WTC11 (cell line): ENCODE measurements at regions not wholly inside any gene's neighbourhood (a gene's known extent, or its start where the extent isn't known, plus 50 kb on each side); places are given as distances from the start of the nearest gene placed in this dataset.

ENCODE experiments used
- ATAC-seq: fragments of 200-7000 bp; cut with Tn5 transposase; 2 replicates; pipeline ENCODE4 v1.10.0; 2021; ENCODE audit warnings: mild to moderate bottlenecking, moderate library complexity
- CTCF ChIA-PET: fragments of 300-600 bp; sonication (Branson Sonifier 250); formaldehyde crosslinking; loops from one replicate; lab custom pipeline; 2021; ENCODE audit warnings: antibody characterized with exemption; lab: Charles Lee
- POLR2A ChIA-PET: fragments of 350-600 bp; sonication (Branson Sonifier 250); formaldehyde crosslinking; loops from one replicate; lab custom pipeline; 2021; ENCODE audit warnings: antibody characterized with exemption; lab: Charles Lee
- DNase-seq: peaks from one replicate; pipeline ENCODE4 v3.0.0; 2021; ENCODE audit warnings: low spot score
- H3K27ac Mint-ChIP-seq: 2 replicates; pipeline ENCODE4 v1.8.0; 2021; ENCODE audit warnings: mixed read lengths
- H3K27me3 Mint-ChIP-seq: 2 replicates; pipeline ENCODE4 v1.8.0; 2021; ENCODE audit warnings: low read depth, mild to moderate bottlenecking, moderate library complexity, mixed read lengths
- H3K36me3 Mint-ChIP-seq: 2 replicates; pipeline ENCODE4 v1.8.0; 2021; ENCODE audit warnings: mixed read lengths
- H3K4me1 Mint-ChIP-seq: 2 replicates; pipeline ENCODE4 v1.8.0; 2022; ENCODE audit warnings: mixed read lengths
- H3K4me3 Mint-ChIP-seq: 2 replicates; pipeline ENCODE4 v1.8.0; 2021; ENCODE audit warnings: mild to moderate bottlenecking, moderate library complexity, mixed read lengths
- H3K9me3 Mint-ChIP-seq: 2 replicates; pipeline ENCODE4 v1.8.0; 2021; ENCODE audit warnings: mixed read lengths
- ETV6 ChIP-seq: sonication (generic); formaldehyde crosslinking; IDR thresholded peaks from 2 replicates; pipeline ENCODE4 v1.8.1; 2022; ENCODE audit warnings: mild to moderate bottlenecking, missing genetic modification reagents
- GABPB1 ChIP-seq: sonication (generic); formaldehyde crosslinking; IDR thresholded peaks from 2 replicates; pipeline ENCODE4 v1.8.1; 2023; ENCODE audit warnings: mild to moderate bottlenecking, missing genetic modification reagents
- NR2C2 ChIP-seq: sonication (generic); formaldehyde crosslinking; IDR thresholded peaks from 2 replicates; pipeline ENCODE4 v1.8.0; 2022; ENCODE audit warnings: mild to moderate bottlenecking, missing genetic modification reagents
- SP1 ChIP-seq: sonication (generic); formaldehyde crosslinking; conservative IDR thresholded peaks from 2 replicates; pipeline ENCODE4 v1.8.1; 2022; ENCODE audit warnings: missing genetic modification reagents
- ZNF121 ChIP-seq: sonication (generic); formaldehyde crosslinking; IDR thresholded peaks from 2 replicates; pipeline ENCODE4 v1.8.0; 2023; ENCODE audit warnings: missing genetic modification reagents
- ZNF138 ChIP-seq: sonication (generic); formaldehyde crosslinking; conservative IDR thresholded peaks from 2 replicates; pipeline ENCODE4 v1.8.1; 2022; ENCODE audit warnings: mild to moderate bottlenecking, moderate library complexity, missing genetic modification reagents
- ZNF317 ChIP-seq: sonication (generic); formaldehyde crosslinking; IDR thresholded peaks from 2 replicates; pipeline ENCODE4 v1.8.1; 2023; ENCODE audit warnings: low read depth, mild to moderate bottlenecking, moderate library complexity, missing genetic modification reagents, borderline replicate concordance
- ZNF396 ChIP-seq: fragments of 250-450 bp; sonication (Bioruptor Pico); IDR thresholded peaks from 2 replicates; pipeline ENCODE4 v1.8.0; 2021; ENCODE audit warnings: mild to moderate bottlenecking, moderate library complexity, borderline replicate concordance
- ZNF671 ChIP-seq: fragments of 250-450 bp; sonication (Bioruptor Pico); IDR thresholded peaks from 2 replicates; pipeline ENCODE4 v1.8.0; 2021; ENCODE audit warnings: mild to moderate bottlenecking
- TF ChIP-seq, protein P1 (sequence below): sonication (generic); formaldehyde crosslinking; IDR thresholded peaks from 2 replicates; pipeline ENCODE4 v1.8.0; 2023; ENCODE audit warnings: missing genetic modification reagents, mild to moderate bottlenecking, borderline replicate concordance
- TF ChIP-seq, protein P2 (sequence below): sonication (generic); formaldehyde crosslinking; IDR thresholded peaks from 2 replicates; pipeline ENCODE4 v1.8.1; 2022; ENCODE audit warnings: missing genetic modification reagents, borderline replicate concordance
- TF ChIP-seq, protein P3 (sequence below): fragments of 200-600 bp; IDR thresholded peaks from 2 replicates; pipeline ENCODE4 v1.8.0; 2022; ENCODE audit warnings: antibody characterized with exemption
- TF ChIP-seq, protein P4 (sequence below): sonication (generic); formaldehyde crosslinking; IDR thresholded peaks from 2 replicates; pipeline ENCODE4 v1.8.1; 2022; ENCODE audit warnings: low read depth, missing genetic modification reagents, borderline replicate concordance
- TF ChIP-seq, protein P5 (sequence below): sonication (generic); formaldehyde crosslinking; IDR thresholded peaks from 2 replicates; pipeline ENCODE4 v1.8.1; 2023; ENCODE audit warnings: mild to moderate bottlenecking, missing genetic modification reagents, borderline replicate concordance
- TF ChIP-seq, protein P6 (sequence below): sonication (generic); formaldehyde crosslinking; IDR thresholded peaks from 2 replicates; pipeline ENCODE4 v1.8.0; 2023; ENCODE audit warnings: mild to moderate bottlenecking, missing genetic modification reagents
- TF ChIP-seq, protein P7 (sequence below): sonication (generic); formaldehyde crosslinking; IDR thresholded peaks from 2 replicates; pipeline ENCODE4 v1.8.1; 2022; ENCODE audit warnings: mild to moderate bottlenecking, missing genetic modification reagents, moderate library complexity, borderline replicate concordance
- TF ChIP-seq, protein P8 (sequence below): fragments of 250-450 bp; sonication (Bioruptor Pico); IDR thresholded peaks from 2 replicates; pipeline ENCODE4 v2.1.2; 2022; ENCODE audit warnings: mild to moderate bottlenecking, moderate library complexity

DNA sequence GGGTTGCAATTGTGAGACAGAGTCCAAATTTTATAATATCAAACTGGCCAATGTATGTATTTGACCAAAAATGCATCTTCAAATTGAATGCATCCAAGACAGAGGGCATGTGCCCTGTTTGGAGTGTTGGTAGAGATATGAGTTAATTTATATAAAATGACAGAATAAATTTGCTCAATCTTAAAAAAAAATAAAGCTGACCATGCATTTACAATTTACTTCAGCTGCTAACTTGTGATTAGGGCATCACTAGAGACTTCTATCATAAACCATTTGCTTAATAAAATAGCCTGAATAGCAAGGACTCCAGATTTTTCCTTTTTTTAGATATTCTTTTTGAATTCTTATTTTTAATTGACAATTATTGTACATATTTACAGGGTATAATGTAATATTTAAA, 1345.8 kb downstream of the CDH11 start (continued):
- TF ChIP-seq, protein P1, sequence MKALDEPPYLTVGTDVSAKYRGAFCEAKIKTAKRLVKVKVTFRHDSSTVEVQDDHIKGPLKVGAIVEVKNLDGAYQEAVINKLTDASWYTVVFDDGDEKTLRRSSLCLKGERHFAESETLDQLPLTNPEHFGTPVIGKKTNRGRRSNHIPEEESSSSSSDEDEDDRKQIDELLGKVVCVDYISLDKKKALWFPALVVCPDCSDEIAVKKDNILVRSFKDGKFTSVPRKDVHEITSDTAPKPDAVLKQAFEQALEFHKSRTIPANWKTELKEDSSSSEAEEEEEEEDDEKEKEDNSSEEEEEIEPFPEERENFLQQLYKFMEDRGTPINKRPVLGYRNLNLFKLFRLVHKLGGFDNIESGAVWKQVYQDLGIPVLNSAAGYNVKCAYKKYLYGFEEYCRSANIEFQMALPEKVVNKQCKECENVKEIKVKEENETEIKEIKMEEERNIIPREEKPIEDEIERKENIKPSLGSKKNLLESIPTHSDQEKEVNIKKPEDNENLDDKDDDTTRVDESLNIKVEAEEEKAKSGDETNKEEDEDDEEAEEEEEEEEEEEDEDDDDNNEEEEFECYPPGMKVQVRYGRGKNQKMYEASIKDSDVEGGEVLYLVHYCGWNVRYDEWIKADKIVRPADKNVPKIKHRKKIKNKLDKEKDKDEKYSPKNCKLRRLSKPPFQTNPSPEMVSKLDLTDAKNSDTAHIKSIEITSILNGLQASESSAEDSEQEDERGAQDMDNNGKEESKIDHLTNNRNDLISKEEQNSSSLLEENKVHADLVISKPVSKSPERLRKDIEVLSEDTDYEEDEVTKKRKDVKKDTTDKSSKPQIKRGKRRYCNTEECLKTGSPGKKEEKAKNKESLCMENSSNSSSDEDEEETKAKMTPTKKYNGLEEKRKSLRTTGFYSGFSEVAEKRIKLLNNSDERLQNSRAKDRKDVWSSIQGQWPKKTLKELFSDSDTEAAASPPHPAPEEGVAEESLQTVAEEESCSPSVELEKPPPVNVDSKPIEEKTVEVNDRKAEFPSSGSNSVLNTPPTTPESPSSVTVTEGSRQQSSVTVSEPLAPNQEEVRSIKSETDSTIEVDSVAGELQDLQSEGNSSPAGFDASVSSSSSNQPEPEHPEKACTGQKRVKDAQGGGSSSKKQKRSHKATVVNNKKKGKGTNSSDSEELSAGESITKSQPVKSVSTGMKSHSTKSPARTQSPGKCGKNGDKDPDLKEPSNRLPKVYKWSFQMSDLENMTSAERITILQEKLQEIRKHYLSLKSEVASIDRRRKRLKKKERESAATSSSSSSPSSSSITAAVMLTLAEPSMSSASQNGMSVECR (CRISPR knock-in tag), result no peak
- no peak for TF ChIP-seq NR2C2 (CRISPR knock-in tag)
- TF ChIP-seq, protein P2, sequence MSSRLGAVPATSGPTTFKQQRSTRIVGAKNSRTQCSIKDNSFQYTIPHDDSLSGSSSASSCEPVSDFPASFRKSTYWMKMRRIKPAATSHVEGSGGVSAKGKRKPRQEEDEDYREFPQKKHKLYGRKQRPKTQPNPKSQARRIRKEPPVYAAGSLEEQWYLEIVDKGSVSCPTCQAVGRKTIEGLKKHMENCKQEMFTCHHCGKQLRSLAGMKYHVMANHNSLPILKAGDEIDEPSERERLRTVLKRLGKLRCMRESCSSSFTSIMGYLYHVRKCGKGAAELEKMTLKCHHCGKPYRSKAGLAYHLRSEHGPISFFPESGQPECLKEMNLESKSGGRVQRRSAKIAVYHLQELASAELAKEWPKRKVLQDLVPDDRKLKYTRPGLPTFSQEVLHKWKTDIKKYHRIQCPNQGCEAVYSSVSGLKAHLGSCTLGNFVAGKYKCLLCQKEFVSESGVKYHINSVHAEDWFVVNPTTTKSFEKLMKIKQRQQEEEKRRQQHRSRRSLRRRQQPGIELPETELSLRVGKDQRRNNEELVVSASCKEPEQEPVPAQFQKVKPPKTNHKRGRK (CRISPR knock-in tag), result no peak
- TF ChIP-seq, protein P3, sequence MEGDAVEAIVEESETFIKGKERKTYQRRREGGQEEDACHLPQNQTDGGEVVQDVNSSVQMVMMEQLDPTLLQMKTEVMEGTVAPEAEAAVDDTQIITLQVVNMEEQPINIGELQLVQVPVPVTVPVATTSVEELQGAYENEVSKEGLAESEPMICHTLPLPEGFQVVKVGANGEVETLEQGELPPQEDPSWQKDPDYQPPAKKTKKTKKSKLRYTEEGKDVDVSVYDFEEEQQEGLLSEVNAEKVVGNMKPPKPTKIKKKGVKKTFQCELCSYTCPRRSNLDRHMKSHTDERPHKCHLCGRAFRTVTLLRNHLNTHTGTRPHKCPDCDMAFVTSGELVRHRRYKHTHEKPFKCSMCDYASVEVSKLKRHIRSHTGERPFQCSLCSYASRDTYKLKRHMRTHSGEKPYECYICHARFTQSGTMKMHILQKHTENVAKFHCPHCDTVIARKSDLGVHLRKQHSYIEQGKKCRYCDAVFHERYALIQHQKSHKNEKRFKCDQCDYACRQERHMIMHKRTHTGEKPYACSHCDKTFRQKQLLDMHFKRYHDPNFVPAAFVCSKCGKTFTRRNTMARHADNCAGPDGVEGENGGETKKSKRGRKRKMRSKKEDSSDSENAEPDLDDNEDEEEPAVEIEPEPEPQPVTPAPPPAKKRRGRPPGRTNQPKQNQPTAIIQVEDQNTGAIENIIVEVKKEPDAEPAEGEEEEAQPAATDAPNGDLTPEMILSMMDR, result no peak
- TF ChIP-seq ZNF671 (CRISPR knock-in tag), result no peak
- TF ChIP-seq, all 79 proteins: peak for 0

DNA sequence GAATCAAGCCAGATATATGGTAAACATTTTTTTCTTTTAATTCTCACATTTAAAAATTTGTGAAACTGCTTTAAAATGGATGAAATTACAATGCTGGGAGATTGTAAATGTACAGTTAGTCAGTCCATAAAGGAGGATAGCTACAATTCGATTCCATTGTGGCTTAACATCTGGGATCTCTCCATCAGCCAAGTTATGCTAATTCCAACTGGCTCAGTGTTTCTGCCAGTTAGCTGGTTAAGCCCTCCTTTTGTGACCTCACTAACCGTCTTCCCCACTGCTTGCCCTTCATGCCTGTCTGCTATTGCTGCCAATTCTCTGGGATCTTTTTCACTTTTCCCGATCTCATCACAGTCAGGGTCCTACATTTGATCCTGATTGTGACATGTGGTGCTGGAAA, 1347.6 kb downstream of the CDH11 start:
- Mint-ChIP-seq H3K27me3 (no peaks in the 10 kb centered on the region), H3K9me3 (peaks cover 26% of the 10 kb centered on the region), H3K36me3 (peaks cover 3% of the 10 kb centered on the region; the same call in 1 of the 2 replicates), H3K27ac (no peak overlapping the region), H3K4me1 (0 out of 2 replicates have a peak, but pooled peaks cover 3% of the 10 kb centered on the region), H3K4me3 (no peak overlapping the region)
- ATAC-seq (no peak), DNase-seq (no peak)
- ChIA-PET CTCF (no interaction called here), POLR2A (interaction anchor here (0.6 kb wide), 1 partner anchor 15 kb away, joined by 6 read pairs; no protein-coding TSS in a partner anchor)
- TF ChIP-seq ZNF396 (CRISPR knock-in tag), result no peak
- no peak for TF ChIP-seq ZNF121 (CRISPR knock-in tag)
- TF ChIP-seq, protein P4, sequence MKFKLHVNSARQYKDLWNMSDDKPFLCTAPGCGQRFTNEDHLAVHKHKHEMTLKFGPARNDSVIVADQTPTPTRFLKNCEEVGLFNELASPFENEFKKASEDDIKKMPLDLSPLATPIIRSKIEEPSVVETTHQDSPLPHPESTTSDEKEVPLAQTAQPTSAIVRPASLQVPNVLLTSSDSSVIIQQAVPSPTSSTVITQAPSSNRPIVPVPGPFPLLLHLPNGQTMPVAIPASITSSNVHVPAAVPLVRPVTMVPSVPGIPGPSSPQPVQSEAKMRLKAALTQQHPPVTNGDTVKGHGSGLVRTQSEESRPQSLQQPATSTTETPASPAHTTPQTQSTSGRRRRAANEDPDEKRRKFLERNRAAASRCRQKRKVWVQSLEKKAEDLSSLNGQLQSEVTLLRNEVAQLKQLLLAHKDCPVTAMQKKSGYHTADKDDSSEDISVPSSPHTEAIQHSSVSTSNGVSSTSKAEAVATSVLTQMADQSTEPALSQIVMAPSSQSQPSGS, result no peak
- TF ChIP-seq, protein P5, sequence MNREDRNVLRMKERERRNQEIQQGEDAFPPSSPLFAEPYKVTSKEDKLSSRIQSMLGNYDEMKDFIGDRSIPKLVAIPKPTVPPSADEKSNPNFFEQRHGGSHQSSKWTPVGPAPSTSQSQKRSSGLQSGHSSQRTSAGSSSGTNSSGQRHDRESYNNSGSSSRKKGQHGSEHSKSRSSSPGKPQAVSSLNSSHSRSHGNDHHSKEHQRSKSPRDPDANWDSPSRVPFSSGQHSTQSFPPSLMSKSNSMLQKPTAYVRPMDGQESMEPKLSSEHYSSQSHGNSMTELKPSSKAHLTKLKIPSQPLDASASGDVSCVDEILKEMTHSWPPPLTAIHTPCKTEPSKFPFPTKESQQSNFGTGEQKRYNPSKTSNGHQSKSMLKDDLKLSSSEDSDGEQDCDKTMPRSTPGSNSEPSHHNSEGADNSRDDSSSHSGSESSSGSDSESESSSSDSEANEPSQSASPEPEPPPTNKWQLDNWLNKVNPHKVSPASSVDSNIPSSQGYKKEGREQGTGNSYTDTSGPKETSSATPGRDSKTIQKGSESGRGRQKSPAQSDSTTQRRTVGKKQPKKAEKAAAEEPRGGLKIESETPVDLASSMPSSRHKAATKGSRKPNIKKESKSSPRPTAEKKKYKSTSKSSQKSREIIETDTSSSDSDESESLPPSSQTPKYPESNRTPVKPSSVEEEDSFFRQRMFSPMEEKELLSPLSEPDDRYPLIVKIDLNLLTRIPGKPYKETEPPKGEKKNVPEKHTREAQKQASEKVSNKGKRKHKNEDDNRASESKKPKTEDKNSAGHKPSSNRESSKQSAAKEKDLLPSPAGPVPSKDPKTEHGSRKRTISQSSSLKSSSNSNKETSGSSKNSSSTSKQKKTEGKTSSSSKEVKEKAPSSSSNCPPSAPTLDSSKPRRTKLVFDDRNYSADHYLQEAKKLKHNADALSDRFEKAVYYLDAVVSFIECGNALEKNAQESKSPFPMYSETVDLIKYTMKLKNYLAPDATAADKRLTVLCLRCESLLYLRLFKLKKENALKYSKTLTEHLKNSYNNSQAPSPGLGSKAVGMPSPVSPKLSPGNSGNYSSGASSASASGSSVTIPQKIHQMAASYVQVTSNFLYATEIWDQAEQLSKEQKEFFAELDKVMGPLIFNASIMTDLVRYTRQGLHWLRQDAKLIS (CRISPR knock-in tag), result no peak
- TF ChIP-seq, protein P6, sequence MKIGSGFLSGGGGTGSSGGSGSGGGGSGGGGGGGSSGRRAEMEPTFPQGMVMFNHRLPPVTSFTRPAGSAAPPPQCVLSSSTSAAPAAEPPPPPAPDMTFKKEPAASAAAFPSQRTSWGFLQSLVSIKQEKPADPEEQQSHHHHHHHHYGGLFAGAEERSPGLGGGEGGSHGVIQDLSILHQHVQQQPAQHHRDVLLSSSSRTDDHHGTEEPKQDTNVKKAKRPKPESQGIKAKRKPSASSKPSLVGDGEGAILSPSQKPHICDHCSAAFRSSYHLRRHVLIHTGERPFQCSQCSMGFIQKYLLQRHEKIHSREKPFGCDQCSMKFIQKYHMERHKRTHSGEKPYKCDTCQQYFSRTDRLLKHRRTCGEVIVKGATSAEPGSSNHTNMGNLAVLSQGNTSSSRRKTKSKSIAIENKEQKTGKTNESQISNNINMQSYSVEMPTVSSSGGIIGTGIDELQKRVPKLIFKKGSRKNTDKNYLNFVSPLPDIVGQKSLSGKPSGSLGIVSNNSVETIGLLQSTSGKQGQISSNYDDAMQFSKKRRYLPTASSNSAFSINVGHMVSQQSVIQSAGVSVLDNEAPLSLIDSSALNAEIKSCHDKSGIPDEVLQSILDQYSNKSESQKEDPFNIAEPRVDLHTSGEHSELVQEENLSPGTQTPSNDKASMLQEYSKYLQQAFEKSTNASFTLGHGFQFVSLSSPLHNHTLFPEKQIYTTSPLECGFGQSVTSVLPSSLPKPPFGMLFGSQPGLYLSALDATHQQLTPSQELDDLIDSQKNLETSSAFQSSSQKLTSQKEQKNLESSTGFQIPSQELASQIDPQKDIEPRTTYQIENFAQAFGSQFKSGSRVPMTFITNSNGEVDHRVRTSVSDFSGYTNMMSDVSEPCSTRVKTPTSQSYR (CRISPR knock-in tag), result no peak
- TF ChIP-seq, protein P7, sequence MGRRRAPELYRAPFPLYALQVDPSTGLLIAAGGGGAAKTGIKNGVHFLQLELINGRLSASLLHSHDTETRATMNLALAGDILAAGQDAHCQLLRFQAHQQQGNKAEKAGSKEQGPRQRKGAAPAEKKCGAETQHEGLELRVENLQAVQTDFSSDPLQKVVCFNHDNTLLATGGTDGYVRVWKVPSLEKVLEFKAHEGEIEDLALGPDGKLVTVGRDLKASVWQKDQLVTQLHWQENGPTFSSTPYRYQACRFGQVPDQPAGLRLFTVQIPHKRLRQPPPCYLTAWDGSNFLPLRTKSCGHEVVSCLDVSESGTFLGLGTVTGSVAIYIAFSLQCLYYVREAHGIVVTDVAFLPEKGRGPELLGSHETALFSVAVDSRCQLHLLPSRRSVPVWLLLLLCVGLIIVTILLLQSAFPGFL (CRISPR knock-in tag), result no peak
- TF ChIP-seq ZNF317, result no peak
- TF ChIP-seq, protein P8, sequence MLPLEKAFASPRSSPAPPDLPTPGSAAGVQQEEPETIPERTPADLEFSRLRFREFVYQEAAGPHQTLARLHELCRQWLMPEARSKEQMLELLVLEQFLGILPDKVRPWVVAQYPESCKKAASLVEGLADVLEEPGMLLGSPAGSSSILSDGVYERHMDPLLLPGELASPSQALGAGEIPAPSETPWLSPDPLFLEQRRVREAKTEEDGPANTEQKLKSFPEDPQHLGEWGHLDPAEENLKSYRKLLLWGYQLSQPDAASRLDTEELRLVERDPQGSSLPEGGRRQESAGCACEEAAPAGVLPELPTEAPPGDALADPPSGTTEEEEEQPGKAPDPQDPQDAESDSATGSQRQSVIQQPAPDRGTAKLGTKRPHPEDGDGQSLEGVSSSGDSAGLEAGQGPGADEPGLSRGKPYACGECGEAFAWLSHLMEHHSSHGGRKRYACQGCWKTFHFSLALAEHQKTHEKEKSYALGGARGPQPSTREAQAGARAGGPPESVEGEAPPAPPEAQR (CRISPR knock-in tag), result no peak
- TF ChIP-seq ETV6 (CRISPR knock-in tag), result no peak
- TF ChIP-seq SP1, result no peak
- no peak for TF ChIP-seq ZNF138 (CRISPR knock-in tag)
- no peak for TF ChIP-seq GABPB1
